HG03095 (cell line): ENCODE measurements at regions not wholly inside any gene's neighbourhood (a gene's known extent, or its start where the extent isn't known, plus 50 kb on each side); places are given as distances from the start of the nearest gene placed in this dataset.
"Not testable (repeated sequence)": the region's sequence is repeated elsewhere in the genome, so short reads cannot be mapped to it uniquely, and the experiment has no call there.

Experiments
- ATAC-seq: cut with Tn5 transposase; IDR thresholded peaks from one replicate; pipeline ENCODE4 v1.9.1; 2021; ENCODE audit warnings: moderate library complexity; ENCODE audit not compliant: unreplicated experiment

DNA sequence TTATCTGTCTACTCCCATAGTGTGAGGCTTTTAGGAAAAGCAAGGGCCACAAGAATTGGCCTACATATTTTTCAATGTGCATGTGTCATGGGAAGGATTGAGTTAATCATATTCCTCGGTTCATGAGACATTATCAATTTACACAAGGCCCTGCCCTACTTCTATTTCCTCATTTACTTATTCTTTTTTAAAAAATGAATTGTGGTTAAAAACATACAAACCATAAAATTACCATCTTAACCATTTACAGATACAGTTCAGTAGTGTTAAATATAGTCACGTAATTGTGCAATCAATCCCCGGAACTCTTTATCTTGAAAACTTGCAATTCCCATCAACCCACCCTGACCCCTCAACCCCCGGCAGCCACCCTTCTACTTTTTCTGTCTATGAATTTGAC is 284.0 kb upstream of the GADL1 start:
- no peak for ATAC-seq

DNA sequence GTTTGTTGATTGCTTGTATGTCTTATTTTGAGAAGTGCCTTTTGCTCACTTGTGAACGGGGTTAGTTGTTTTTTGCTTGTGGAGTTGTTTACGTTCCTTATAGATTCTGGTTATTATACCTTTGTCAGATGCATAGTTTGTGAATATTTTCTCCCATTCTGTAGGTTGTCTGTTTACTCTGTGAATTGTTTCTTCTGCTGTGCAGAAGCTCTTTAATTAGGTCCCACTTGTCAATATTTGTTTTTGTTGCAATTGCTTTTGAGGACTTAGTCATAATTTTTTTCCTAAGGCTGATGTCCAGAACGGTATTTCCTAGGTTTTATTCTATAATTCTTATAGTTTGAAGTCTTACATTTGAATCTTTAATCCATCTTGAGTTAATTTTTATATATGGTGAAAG is 285.3 kb upstream of the GADL1 start:
- no peak for ATAC-seq

DNA sequence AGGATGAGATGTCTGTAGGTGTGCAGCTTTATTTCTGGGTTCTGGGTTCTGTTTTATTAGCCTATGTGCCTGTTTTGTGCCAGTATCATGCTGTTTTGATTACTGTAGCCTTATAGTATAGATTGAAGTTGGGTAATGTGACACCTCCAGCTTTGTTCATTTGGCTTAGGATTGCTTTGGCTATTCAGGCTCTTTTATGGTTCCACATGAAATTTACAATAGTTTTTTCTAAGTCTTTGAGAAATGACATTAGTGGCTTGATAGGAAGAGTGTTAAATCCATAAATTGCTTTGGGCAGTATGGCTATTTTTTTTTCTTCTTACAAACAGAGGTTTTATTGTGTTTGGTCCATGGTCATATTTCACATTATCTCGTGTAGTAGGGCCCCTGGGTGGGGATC is 285.8 kb upstream of the GADL1 start:
- ATAC-seq, result no peak

DNA sequence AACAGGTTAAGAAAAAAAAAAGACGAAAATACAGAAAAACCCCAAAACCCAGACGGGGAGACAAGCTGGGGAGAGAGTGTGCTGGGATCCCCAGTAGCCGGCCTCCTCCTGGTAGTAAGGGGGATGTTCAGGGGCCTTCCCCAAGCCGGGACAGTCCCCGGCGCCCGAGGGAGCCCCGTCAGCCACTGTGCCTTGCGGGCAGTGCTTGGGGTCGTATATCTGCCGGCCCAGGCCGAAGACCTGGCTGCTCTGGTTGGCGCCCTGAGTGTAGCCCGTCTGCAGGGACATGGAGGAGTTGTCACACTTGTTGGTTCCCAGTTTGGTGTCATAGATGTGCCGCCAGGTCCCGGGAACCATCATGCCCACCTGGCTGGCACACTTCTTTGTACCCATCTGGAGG is 287.2 kb upstream of the GADL1 start:
- no peak for ATAC-seq

DNA sequence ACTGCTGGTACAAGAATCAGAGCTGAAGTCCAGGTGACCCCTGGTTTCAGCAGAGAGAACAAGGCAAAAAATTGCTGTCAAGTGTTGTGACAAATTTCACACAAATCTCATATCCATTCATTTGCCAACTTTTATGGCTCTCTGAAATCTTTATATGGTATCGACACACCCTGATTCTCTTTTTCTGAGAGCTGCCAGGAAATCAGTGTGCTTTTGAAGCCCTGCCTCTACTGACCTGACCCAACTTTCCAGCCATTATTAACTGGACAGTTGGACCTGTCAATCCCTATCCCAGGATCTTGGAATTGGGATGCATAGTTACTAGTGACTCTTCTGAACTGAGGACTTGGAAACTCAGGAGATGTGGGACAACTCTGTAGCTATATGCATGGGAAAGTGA is 288.2 kb upstream of the GADL1 start:
- ATAC-seq, result no peak

DNA sequence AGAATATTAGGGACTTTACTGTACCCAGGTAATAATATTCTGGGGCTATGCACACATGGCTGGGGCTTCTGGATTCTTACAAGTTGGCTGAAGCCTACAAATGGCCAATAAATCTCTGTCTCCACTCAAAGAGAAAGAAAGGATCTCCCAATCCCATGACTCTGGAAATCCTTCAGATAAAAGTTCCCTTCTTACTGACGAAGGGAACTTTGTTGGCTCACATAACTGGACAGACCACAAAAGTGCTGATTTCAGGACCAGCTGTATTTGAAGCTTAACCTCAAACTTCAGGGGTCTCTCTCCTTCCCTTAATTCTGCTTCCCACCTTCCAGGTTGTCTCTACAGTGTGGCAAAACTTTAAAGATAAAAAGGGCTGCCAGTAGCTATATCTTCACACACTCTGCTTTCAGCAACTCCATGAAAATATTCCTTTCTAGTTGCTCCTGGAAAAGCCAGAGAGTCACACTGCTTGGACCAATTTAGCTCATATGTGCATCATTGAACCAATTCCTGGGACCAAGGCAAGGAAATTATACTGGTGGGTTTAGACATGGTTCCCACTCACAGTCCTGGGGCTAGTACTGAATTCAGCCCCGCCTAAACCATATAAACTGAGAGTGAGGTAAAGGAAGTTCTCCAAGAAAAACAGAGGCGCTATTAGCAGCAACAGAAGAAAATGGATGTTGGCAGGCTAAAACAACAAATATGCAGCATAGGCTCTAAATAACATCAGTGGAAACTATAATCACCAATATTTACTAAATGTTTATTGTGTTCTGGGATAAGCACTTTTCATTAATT is 290.0 kb upstream of the GADL1 start:
- no peak for ATAC-seq

DNA sequence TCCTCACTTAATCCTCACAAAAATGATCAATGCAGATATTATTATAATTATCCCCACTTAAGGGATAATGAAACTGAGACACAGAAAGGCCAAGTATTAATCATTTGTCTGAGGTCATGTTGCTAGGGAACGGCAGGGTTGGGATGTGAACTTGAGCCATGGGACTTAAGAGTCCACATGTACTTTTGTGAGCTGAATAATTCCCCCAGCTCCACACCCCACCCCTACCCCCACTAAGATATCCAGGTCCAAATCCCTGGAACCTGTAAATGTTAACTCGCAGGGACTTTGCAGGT is 290.5 kb upstream of the GADL1 start:
- no peak for ATAC-seq

DNA sequence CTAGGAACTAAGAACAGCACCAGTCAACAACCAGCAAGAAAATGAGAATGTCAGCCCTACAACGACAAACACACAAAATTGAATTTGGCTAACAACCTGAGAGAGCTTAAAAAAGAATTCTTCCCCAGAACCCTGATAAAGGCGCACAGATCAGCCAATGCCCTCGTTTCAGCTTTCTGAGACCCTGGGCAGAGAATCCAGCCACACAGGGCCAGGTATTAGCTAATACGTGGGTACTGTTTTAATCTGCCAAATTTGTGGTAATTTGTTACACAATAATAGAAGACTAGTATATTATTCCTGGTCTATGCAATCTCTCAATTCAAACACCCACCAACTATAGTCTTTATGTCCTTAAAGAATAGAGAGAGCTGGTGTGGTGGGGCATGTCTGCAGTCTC is 291.6 kb upstream of the GADL1 start:
- ATAC-seq, result no peak

DNA sequence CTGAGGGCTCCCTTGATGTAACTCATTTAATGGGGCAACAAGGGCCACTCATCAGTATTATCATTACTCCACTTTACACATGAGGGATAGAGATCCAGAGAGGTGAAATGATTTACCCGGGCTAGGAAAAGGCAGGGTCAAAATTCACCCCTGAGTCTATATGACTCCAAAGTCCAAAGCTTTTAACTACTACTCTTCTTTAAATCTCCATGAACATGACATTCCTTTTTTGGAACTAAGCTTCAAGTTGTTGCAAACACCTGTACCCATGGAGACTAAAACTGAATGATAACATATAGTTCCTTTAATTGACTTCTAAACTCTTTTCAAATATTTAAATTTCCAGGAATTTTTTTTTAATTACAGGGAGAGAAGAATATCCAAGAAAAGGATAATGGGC is 292.9 kb upstream of the GADL1 start:
- no peak for ATAC-seq

DNA sequence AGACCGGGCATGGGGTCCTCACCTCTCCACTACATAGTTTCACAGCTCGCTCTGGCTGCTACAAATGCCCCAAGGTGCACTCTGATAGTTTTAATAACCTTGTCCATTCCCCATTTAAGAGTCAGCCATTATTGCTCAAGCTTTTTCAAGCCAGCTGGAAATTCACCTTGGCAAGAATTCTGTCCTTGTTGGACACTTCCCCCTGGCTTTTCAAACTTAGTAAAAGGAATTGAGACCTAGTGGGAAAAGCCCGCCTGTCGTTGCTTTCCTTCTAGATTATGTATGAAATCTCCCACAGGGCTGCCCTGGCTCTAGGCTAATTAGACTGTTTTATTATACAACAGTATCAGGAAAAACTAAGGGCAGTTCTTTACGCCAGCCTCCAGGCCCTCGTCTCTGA is 293.7 kb upstream of the GADL1 start:
- ATAC-seq, result no peak

DNA sequence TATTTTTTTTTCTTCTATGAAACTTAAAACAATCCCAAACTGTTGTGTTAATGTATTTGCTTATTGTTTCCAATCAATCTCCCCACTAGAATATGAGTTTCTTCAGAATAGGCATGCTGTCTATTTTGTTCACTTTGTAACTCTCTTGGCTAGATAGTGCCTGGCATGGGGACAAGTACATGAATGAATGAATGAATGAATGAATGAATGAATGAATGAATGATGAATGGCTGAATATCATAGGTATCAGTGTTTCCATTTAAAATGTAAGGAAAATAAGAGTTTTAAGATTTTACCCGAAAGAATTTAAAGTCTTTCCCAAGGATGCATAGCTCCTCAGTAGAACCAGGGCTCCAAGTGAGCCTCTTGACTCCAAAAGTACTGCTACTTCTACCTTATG is 294.9 kb upstream of the GADL1 start:
- no peak for ATAC-seq

DNA sequence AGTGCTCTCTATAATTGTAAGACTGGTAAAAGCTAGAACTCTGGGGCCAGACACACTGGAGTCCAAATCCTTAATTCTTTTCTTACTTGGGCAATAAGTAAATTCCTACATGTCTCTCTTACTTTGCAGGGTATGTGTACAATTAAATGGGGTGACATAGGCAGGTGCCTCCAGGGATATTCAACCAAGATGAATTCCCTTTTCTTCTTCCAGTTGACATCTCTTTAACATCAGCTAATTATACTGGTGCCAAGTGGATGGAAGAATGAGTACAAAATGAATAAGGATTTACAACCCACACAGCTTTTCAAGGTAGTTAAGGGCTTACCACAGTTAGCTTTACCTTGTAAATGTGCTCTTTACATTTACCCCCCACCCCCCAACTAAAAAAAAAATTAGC is 295.5 kb upstream of the GADL1 start:
- no peak for ATAC-seq

DNA sequence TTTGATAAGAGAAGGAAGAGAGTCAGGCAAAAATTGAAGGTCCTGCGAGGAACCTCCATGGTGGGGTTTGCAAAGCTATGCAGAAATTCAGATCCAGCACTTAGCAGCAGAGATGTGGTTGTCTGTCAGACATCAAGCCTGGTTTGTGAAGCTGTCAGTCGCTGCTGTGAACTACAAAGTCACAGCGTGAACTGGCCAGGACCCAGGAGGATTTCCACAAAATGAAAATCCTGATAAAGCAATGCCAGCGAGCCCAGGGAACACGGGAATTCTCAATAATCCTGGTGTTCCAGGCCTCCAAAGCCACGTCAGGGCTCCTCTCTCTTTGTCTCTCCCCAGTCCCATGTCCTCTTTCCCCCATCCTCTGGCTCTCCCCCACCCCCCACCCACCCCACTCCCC is 296.9 kb upstream of the GADL1 start:
- ATAC-seq, result no peak

DNA sequence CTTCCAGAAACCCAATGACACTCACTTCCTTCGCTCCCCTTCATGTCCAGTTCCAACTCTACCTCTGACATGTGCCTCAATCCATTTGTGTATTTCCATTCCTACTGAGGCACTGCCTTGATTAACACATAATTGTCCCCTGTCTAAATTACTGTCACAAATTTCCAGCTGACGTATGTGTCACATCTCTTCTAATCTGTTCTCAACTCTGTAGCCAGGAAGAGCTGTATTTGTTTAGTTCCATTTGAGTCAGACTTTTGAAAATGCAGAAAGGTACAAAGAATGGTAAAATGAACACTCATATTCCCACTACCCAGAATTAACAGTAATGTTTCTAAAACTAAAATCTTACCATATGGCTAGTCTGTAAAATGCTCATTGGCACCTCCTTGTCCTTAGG is 299.0 kb upstream of the GADL1 start:
- ATAC-seq, result no peak

DNA sequence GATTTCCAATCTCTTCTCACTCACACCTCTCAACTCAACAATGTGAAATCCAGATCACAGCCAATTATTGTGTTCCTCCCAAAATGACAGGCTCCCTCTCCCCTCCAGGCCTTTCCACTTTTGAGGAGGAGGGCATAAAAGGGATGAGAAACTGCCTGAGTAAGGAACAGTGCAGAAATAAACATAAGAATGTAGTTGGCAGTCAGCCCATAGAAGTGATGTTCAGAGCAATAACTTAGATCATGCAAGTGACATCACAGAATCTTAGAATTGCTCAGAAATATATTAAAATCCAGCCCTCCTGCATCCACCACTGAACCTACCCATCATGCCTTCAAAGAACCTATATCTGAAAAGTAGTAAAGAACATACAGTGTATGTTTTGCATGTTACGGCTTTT is 299.4 kb upstream of the GADL1 start:
- no peak for ATAC-seq

DNA sequence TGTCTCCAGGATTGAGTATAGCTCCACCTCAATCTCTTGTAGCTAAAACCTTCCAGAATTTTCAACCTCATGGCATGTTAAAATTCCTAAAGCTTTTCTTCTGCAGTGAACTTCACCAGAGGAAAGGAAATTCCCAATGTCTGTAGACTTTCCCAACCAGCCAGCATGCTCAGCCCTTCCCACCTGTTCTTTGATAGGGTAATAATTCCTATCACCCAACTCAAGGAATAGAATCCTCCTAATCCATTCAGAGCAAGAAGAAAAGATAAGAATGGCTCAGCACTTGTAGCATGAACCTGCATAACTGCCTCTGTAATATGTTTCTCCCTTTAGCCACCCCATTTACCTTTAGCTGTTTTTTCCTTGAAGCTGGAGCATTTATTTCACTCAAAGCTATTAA is 301.8 kb upstream of the GADL1 start:
- no peak for ATAC-seq

DNA sequence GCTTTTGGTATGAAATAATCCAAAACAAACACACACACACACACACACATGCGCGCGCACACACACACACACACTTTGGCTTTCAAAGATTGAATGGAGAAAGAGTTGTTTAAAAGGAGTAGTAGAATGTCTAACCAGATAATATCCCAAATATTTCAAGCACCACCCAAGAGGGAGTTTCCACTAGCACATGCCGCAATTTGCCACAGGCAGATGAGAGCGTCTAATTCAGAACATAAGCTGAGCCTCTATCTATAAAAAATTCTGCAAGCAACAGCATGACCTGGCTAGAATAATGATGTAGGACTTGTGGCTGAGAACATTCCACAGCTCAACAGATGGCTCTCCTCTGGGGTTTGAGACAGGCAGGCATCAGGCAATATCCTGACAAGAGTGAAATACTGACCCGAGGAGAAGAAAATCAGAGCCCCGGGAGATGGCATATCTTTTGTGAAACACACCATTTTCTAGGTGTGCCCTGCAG is 302.5 kb upstream of the GADL1 start:
- ATAC-seq, result no peak

DNA sequence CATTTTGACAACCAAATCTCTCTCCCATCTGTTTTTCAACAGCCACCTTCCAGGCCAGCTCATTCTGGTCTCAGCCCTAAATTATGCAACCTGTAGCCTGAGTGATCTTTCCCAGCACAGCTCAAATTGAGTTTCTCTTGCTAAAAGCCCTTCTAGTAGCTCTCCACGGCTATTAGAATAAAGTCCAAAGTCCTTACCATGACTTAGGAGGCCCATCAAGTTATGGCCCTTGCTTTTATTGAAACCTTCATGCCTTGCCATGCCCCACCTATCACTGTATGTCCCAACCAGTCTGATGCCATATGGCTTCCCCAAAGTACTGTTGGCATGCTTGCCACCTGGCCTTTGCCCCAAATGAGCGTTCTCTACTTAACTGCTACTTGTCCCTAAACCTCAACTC is 303.5 kb upstream of the GADL1 start:
- no peak for ATAC-seq

DNA sequence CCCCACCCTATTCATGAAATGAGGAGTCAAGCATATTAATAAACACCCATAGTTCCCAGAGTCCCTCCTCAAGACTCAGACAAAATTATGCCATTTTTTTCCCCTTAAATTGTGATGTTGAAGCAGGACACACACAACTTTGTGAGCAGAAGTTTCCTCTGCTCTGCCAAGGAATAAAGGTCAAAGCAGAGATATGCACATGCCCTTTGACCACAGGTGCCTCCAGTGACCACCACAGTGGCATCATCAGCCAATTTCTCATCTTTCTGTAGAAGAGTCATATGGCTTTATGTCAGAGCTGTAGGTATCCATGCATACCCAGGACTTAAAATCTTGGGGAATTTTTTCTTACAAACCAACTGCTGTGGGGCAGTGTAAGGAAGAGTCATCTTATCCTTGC is 304.4 kb upstream of the GADL1 start:
- ATAC-seq, result no peak

DNA sequence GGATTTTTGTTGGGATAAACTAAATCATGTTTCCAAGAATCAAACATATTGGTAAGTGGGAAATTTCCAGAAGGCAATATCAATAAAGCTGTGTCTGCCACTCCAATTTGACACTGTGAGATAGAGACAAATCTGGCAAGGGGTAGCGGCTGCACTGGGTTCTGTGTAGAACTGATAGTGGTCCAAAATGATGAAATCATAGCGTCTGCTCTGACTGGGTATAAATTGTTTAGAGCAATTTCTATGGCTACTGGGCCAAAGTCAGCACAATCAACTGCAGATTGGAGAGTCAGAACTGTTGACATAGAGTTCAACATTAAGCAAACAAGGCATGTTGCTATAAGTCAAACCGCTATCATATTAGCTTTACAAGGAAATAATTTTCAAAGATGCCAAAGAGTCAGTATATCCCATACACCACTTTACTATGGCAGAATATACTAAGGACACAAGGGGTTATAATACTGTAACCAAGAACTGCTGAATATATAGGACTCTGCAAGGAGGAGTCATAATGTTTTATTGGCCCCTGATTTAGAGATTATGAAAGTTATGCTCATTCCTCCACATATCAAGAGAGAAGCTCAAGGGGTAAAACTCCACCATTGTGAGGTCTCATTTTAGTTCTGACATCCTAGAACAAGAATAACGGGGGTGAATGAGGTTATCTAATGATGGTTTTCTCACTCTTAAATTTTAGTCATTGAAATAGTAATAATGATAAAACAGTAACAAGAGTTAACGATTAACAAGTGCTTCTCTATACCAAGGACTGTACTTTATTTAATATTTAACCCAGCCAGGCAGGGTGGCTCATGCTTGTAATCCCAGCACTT is 309.7 kb upstream of the GADL1 start:
- ATAC-seq, result no peak

DNA sequence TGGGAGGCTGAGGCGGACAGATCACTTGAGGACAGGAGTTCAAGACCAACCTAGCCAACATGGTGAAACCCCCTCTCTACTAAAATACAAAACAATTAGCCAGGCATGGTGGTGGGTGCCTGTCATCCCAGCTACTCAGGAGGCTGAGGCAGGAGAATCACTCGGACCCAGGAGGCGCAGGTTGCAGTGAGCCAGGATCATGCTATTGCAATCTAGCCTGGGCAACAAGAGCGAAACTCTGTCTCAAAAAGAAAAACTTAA is 310.3 kb upstream of the GADL1 start:
- not testable (repeated sequence) for ATAC-seq

DNA sequence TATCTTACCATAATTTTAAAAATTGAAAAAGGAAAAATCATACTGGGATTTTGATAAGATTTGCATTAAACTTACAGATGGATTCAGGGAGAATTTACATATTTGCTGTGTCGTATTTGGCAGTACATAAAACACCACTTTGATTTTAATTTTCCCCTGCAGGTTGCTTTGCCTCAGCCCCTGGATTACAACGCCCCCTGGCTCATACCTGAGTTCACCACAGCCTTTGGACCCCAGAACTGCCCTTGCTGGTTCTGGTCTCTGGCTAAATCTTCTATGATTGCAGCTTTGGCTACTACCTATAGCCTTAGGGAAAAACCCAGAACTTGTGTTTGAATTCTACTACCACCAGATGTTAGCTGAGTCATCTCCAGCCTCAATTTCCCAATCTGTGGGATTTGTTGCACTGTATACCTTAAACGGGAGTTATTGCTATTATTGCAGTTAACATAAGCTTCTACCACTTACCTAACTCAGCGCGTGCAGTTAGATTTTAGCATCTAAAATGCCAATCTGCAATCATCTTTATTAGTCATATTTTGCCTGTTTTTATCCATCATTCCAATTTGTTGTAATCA is 315.7 kb upstream of the GADL1 start:
- ATAC-seq, result no peak
